Activated T-cell treated with anti-CD3 and anti-CD28 coated beads, Interleukin-2, amount 50 U/mL, for 4 hours (primary cell): ENCODE measurements at regions not wholly inside any gene's neighbourhood (a gene's known extent, or its start where the extent isn't known, plus 50 kb on each side); places are given as distances from the start of the nearest gene placed in this dataset.

Experiments used
- ATAC-seq, 2 donors: fragments of 200-7000 bp; cut with Tn5 transposase; one replicate each; pipeline ENCODE4 v1.10.0; 2021
- DNase-seq: peaks from one replicate; pipeline ENCODE4 v3.0.0-alpha.2; 2020
- H3K27me3 Mint-ChIP-seq: one replicate; pipeline ENCODE4 v1.8.0; 2021; ENCODE audit warnings: low read depth, mixed read lengths
- H3K36me3 Mint-ChIP-seq: one replicate; pipeline ENCODE4 v1.8.0; 2022; ENCODE audit warnings: mixed read lengths; ENCODE audit not compliant: insufficient read depth
- H3K4me1 Mint-ChIP-seq: one replicate; pipeline ENCODE4 v1.8.0; 2021; ENCODE audit warnings: low read depth, mixed read lengths
- H3K4me3 Mint-ChIP-seq: one replicate; pipeline ENCODE4 v1.8.0; 2021; ENCODE audit warnings: mild to moderate bottlenecking, moderate library complexity, mixed read lengths
- H3K9me3 Mint-ChIP-seq: one replicate; pipeline ENCODE4 v1.8.0; 2021; ENCODE audit warnings: mixed read lengths

GRCh38 chr6:81511423-81511822, 241.1 kb downstream of the TENT5A start:
- H3K4me3 Mint-ChIP-seq: no peak overlapping the region
- no peaks in the 10 kb centered on the region for H3K9me3 Mint-ChIP-seq
- H3K4me1 Mint-ChIP-seq: no peaks in the 10 kb centered on the region
- H3K27me3 Mint-ChIP-seq: no peaks in the 10 kb centered on the region
- no peaks in the 10 kb centered on the region for H3K36me3 Mint-ChIP-seq
- ATAC-seq (no peak), DNase-seq (no peak)

- no peaks in the 10 kb centered on the region for H3K27me3 Mint-ChIP-seq
- no peaks in the 10 kb centered on the region for H3K4me1 Mint-ChIP-seq
- DNase-seq (no peak), ATAC-seq (no peak)
- H3K9me3 Mint-ChIP-seq: peaks cover 25% of the 10 kb centered on the region
- no peaks in the 10 kb centered on the region for H3K36me3 Mint-ChIP-seq
- no peak overlapping the region for H3K4me3 Mint-ChIP-seq
Observed at GRCh38 chr6:81495999-81496398, 256.5 kb downstream of the TENT5A start.

- H3K27me3 Mint-ChIP-seq: no peaks in the 10 kb centered on the region
- no peaks in the 10 kb centered on the region for H3K4me1 Mint-ChIP-seq
- H3K4me3 Mint-ChIP-seq: no peak overlapping the region
- H3K9me3 Mint-ChIP-seq: peaks cover 20% of the 10 kb centered on the region
- no peaks in the 10 kb centered on the region for H3K36me3 Mint-ChIP-seq
- ATAC-seq (no peak), DNase-seq (no peak)
Observed at GRCh38 chr6:81491454-81492101, 260.9 kb downstream of the TENT5A start.

DNA sequence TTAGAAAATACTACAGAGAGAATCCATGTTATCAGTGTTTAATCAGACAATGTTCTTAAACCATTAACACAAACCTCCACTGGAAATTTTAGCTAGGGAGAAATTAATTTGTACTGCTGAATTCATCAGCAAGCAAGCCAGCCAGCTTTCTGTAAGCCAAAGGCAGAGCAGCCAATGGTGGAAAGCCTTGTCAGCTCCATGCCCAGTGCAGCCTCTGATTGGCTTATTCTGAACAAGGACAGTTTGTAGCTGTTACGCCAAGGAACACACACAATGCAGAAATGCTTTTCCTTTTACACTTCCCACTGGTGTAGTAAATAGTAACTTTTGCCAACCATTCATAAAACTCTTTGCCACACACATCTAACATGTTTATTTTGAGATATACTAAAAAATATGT, 265.0 kb downstream of the TENT5A start:
- Mint-ChIP-seq H3K36me3 (no peaks in the 10 kb centered on the region), H3K4me3 (no peak overlapping the region), H3K4me1 (no peaks in the 10 kb centered on the region), H3K27me3 (no peaks in the 10 kb centered on the region), H3K9me3 (no peaks in the 10 kb centered on the region)
- no peak for DNase-seq
- ATAC-seq: no peak

DNA sequence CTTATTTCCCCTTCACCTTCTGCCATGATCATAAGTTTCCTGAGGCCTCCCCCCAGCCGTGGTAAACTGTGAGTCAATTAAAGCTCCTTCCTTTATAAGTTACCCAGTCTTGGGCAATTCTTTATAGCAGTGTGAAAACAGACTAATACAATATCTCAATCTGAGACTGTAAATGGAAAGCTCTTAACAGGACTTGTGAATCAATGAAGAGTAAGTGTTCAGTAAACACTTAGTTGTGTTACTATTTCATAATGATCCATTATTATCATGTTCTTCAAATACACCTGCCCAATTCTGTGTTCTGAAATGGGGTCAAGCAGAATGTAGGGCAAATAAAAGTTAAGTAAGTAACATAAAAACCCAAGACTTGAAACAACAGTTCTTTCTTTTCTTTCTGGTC, 266.2 kb downstream of the TENT5A start:
- Mint-ChIP-seq H3K4me3 (no peak overlapping the region), H3K9me3 (no peaks in the 10 kb centered on the region), H3K36me3 (no peaks in the 10 kb centered on the region), H3K27me3 (no peaks in the 10 kb centered on the region), H3K4me1 (no peaks in the 10 kb centered on the region)
- no peak for DNase-seq
- ATAC-seq: no peak

GRCh38 chr6:81485395-81485794, 267.1 kb downstream of the TENT5A start:
- H3K9me3 Mint-ChIP-seq: no peaks in the 10 kb centered on the region
- DNase-seq (no peak), ATAC-seq (no peak)
- no peak overlapping the region for H3K4me3 Mint-ChIP-seq
- no peaks in the 10 kb centered on the region for H3K27me3 Mint-ChIP-seq
- no peaks in the 10 kb centered on the region for H3K4me1 Mint-ChIP-seq
- H3K36me3 Mint-ChIP-seq: no peaks in the 10 kb centered on the region

DNA sequence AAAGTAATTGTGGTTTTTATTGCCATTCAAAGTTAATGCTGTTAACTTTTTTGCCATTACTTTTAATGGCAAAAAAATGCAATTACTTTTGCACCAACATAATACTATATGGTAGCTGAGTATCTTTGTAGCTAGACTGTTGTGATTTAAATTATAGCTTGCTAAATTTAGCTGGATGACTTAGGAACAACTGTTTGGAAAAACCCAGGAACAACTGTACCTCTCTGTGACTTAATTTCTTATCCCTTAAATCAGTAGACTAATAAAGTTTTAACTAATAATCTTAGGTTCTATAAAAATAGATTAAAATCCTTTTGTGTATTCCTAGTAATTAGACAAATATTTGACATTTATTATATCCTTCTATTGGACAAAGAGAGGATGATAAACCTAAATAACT, 268.2 kb downstream of the TENT5A start:
- no peak for ATAC-seq
- Mint-ChIP-seq H3K27me3 (no peaks in the 10 kb centered on the region), H3K9me3 (no peaks in the 10 kb centered on the region), H3K4me1 (no peaks in the 10 kb centered on the region), H3K36me3 (no peaks in the 10 kb centered on the region), H3K4me3 (no peak overlapping the region)
- no peak for DNase-seq

DNA sequence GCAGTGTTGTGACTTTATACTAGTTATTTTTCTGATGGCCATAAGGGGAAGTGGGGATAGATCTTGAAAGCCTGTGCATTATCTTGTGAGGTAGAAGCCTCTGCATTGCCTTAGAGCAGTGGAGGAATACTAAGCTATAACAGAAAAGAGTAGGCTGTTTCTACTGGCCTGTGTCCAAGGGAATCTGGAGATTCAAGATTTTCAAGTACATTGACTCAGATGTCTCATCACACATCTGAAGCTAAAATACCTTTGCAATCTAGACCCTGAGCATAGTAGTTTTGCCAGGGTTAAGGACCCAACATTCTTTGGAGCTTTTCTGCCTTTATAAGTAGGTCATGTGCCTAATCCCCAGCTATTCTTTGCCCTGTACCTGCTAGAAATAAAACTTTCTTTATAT, 272.3 kb downstream of the TENT5A start:
- Mint-ChIP-seq H3K4me3 (no peak overlapping the region), H3K36me3 (no peaks in the 10 kb centered on the region), H3K9me3 (peaks cover 5% of the 10 kb centered on the region), H3K4me1 (no peaks in the 10 kb centered on the region), H3K27me3 (no peaks in the 10 kb centered on the region)
- DNase-seq (no peak), ATAC-seq (no peak)

GRCh38 chr6:81476881-81477280, 275.6 kb downstream of the TENT5A start:
- no peak overlapping the region for H3K4me3 Mint-ChIP-seq
- DNase-seq: no peak
- no peaks in the 10 kb centered on the region for H3K27me3 Mint-ChIP-seq
- H3K9me3 Mint-ChIP-seq: peaks cover 5% of the 10 kb centered on the region
- no peak for ATAC-seq
- no peaks in the 10 kb centered on the region for H3K36me3 Mint-ChIP-seq
- no peaks in the 10 kb centered on the region for H3K4me1 Mint-ChIP-seq

- Mint-ChIP-seq H3K4me3 (no peak overlapping the region), H3K4me1 (no peaks in the 10 kb centered on the region), H3K27me3 (no peaks in the 10 kb centered on the region), H3K9me3 (peaks cover 5% of the 10 kb centered on the region), H3K36me3 (no peaks in the 10 kb centered on the region)
- no peak for DNase-seq
- no peak for ATAC-seq
Observed at GRCh38 chr6:81475646-81476045, 276.8 kb downstream of the TENT5A start.

GRCh38 chr6:81465859-81466258, 286.6 kb downstream of the TENT5A start:
- H3K36me3 Mint-ChIP-seq: no peaks in the 10 kb centered on the region
- H3K27me3 Mint-ChIP-seq: no peaks in the 10 kb centered on the region
- no peak overlapping the region for H3K4me3 Mint-ChIP-seq
- peaks cover 5% of the 10 kb centered on the region for H3K9me3 Mint-ChIP-seq
- DNase-seq (no peak), ATAC-seq (no peak)
- H3K4me1 Mint-ChIP-seq: no peaks in the 10 kb centered on the region

DNA sequence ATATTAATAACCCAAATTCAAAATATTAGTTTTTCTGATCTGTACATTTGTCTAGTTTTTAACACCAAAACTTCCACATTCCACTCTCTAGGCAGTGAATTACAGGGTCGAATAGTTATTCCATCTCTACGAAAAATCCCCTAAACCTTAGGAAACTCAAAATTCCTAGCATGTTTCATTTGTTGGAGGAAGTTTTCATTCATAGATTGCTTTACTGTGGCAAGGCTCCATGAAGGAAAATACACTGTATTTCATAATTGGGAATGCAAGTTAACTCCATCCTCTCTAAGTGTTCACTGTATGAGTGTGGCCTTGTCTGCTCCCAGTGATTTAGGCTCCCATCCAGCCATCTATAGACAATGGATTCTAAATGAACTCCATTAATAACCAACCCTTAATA, 296.1 kb downstream of the TENT5A start:
- no peaks in the 10 kb centered on the region for H3K9me3 Mint-ChIP-seq
- ATAC-seq (no peak), DNase-seq (no peak)
- H3K27me3 Mint-ChIP-seq: no peaks in the 10 kb centered on the region
- no peaks in the 10 kb centered on the region for H3K4me1 Mint-ChIP-seq
- H3K36me3 Mint-ChIP-seq: no peaks in the 10 kb centered on the region
- no peak overlapping the region for H3K4me3 Mint-ChIP-seq

- Mint-ChIP-seq H3K4me1 (no peaks in the 10 kb centered on the region), H3K4me3 (no peak overlapping the region), H3K9me3 (no peaks in the 10 kb centered on the region)
Observed at GRCh38 chr6:81455641-81456040, 296.8 kb downstream of the TENT5A start.

DNA sequence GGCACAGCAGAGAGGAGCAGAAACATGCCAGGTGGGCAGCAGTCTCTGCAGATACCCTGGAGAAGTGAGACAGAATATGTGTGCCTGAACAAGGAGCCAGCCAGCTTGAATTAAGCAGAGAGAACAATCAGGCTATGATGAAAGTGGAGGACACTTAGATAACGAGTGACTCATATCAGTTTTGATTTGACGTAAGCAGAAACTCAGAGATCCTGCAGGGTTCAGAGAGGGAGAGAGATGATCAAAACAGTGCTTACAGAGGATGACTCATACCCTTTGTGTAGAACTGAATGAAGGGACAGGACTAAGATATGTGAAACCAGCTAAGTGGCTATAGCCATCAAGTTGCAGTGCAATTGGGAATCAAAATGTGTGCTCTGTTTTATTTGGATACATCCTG, 300.7 kb downstream of the TENT5A start:
- no peak overlapping the region for H3K4me3 Mint-ChIP-seq
- H3K36me3 Mint-ChIP-seq: no peaks in the 10 kb centered on the region
- H3K27me3 Mint-ChIP-seq: no peaks in the 10 kb centered on the region
- H3K4me1 Mint-ChIP-seq: no peaks in the 10 kb centered on the region
- H3K9me3 Mint-ChIP-seq: no peaks in the 10 kb centered on the region
- ATAC-seq (peak; percentile 54 to 58), DNase-seq (no peak)

More at GRCh38 chr6:81455641-81456040, 296.8 kb downstream of the TENT5A start:
- no peak for DNase-seq
- H3K36me3 Mint-ChIP-seq: no peaks in the 10 kb centered on the region
- H3K27me3 Mint-ChIP-seq: no peaks in the 10 kb centered on the region
- no peak for ATAC-seq

DNA sequence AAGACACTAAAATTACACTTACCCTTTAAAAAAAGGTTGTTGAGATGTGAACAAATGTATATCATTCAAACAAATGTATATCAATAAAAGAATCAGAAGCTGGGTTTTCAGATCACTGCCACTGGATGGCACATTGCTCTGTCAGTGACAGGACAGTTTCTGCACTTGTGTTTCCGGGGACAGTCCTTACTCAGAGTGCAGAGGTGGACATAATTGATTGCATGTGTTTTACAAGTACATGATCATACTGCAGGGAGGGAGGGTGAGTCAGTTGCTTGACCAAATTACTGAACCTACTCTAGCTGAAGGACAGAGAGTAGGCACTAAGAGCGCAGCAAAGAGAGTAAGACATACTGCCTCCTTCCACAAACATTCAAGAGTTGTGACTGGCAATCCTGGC, 302.3 kb downstream of the TENT5A start:
- Mint-ChIP-seq H3K4me1 (no peaks in the 10 kb centered on the region), H3K4me3 (no peak overlapping the region), H3K36me3 (no peaks in the 10 kb centered on the region), H3K27me3 (no peaks in the 10 kb centered on the region), H3K9me3 (no peaks in the 10 kb centered on the region)
- DNase-seq: no peak
- no peak for ATAC-seq

- no peaks in the 10 kb centered on the region for H3K4me1 Mint-ChIP-seq
- no peaks in the 10 kb centered on the region for H3K36me3 Mint-ChIP-seq
- H3K27me3 Mint-ChIP-seq: no peaks in the 10 kb centered on the region
- no peak for ATAC-seq
- peaks cover 2% of the 10 kb centered on the region for H3K9me3 Mint-ChIP-seq
- DNase-seq: no peak
- no peak overlapping the region for H3K4me3 Mint-ChIP-seq
Observed at GRCh38 chr6:81446509-81446908, 306.0 kb downstream of the TENT5A start.
